Mesenchymal stem cell (in vitro differentiated cells and primary cell): ENCODE measurements at regions not wholly inside any gene's neighbourhood (a gene's known extent, or its start where the extent isn't known, plus 50 kb on each side); places are given as distances from the start of the nearest gene placed in this dataset.

Experiments used
- DNase-seq: peaks from one replicate; pipeline ENCODE4 v3.0.0-alpha.2; 2013
- H2AFZ ChIP-seq: one replicate; pipeline ENCODE4 v1.6.1; 2013; ENCODE audit warnings: low read depth, mild to moderate bottlenecking, control low read depth, inconsistent platforms, low read length, moderate library complexity
- H2AK5ac ChIP-seq: 2 replicates; pipeline ENCODE4 v1.6.1; 2013; ENCODE audit warnings: low read length, moderate library complexity, mild to moderate bottlenecking, inconsistent platforms; ENCODE audit not compliant: severe bottlenecking
- H2BK120ac ChIP-seq: one replicate; pipeline ENCODE4 v1.6.1; 2013; ENCODE audit warnings: low read depth, mild to moderate bottlenecking, inconsistent platforms, low read length, moderate library complexity
- H2BK12ac ChIP-seq, 2 experiments: one replicate each; pipeline ENCODE4 v1.6.1; 2013; ENCODE audit warnings: inconsistent platforms in 2 of 2, low read length in 2 of 2, mild to moderate bottlenecking in 2 of 2, moderate library complexity in 2 of 2, control low read depth in 1 of 2
- H2BK15ac ChIP-seq: one replicate; pipeline ENCODE4 v1.6.1; 2013; ENCODE audit warnings: mild to moderate bottlenecking, low read depth, inconsistent platforms; ENCODE audit not compliant: poor library complexity, severe bottlenecking
- H2BK5ac ChIP-seq: 2 replicates; pipeline ENCODE4 v1.6.1; 2013; ENCODE audit warnings: low read depth, mild to moderate bottlenecking, low read length, control low read depth, inconsistent platforms; ENCODE audit not compliant: poor library complexity, severe bottlenecking
- H3K14ac ChIP-seq, 2 experiments: one replicate each; pipeline ENCODE4 v1.6.1; 2013; ENCODE audit warnings: inconsistent platforms in 2 of 2, low read length in 2 of 2, control low read depth in 1 of 2, mild to moderate bottlenecking in 1 of 2, moderate library complexity in 1 of 2
- H3K18ac ChIP-seq, 2 experiments: one replicate each; pipeline ENCODE4 v1.6.1; 2013; ENCODE audit warnings: inconsistent platforms in 2 of 2, low read length in 2 of 2, control low read depth in 1 of 2, low read depth in 1 of 2, mild to moderate bottlenecking in 1 of 2
- H3K23ac ChIP-seq, 2 experiments: one replicate each; pipeline ENCODE4 v1.6.1; 2013; ENCODE audit warnings: inconsistent platforms in 2 of 2, low read length in 2 of 2, mild to moderate bottlenecking in 2 of 2, moderate library complexity in 2 of 2, control low read depth in 1 of 2
- H3K27ac ChIP-seq: 2 replicates; pipeline ENCODE4 v1.5.1; 2013; ENCODE audit warnings: mild to moderate bottlenecking, moderate library complexity, low read length, control low read depth, inconsistent platforms; ENCODE audit not compliant: poor library complexity, severe bottlenecking
- H3K27me3 ChIP-seq, 2 experiments: 2 replicates each; pipeline versions ENCODE4 v1.6.1 to v1.7.0; 2013; ENCODE audit warnings: low read length in 2 of 2, mild to moderate bottlenecking in 2 of 2, moderate library complexity in 2 of 2, control low read depth in 1 of 2, inconsistent platforms in 1 of 2; ENCODE audit not compliant: control insufficient read depth in 1 of 2, insufficient read depth in 1 of 2
- H3K36me3 ChIP-seq, 2 experiments: 2 replicates each; pipeline versions ENCODE4 v1.6.1 to v1.7.0; 2013; ENCODE audit warnings: low read length in 2 of 2, control low read depth in 1 of 2, inconsistent platforms in 1 of 2, low read depth in 1 of 2, mild to moderate bottlenecking in 1 of 2; ENCODE audit not compliant: insufficient read depth in 2 of 2, control insufficient read depth in 1 of 2
- H3K4ac ChIP-seq, 2 experiments: one replicate each; pipeline ENCODE4 v1.6.1; 2013; ENCODE audit warnings: inconsistent platforms in 2 of 2, low read length in 2 of 2, mild to moderate bottlenecking in 2 of 2, moderate library complexity in 2 of 2, control low read depth in 1 of 2, low read depth in 1 of 2
- H3K4me1 ChIP-seq: 2 replicates; pipeline ENCODE4 v1.6.1; 2013; ENCODE audit warnings: low read depth, low read length, control low read depth; ENCODE audit not compliant: control insufficient read depth, insufficient read depth
- H3K4me2 ChIP-seq: 2 replicates; pipeline ENCODE4 v1.6.1; 2013; ENCODE audit warnings: low read length, mild to moderate bottlenecking, inconsistent platforms; ENCODE audit not compliant: poor library complexity, severe bottlenecking
- H3K4me3 ChIP-seq, 2 experiments: 2 replicates each; pipeline versions ENCODE4 v1.5.1 to v1.7.0; 2013; ENCODE audit warnings: low read length in 2 of 2, mild to moderate bottlenecking in 2 of 2, control low read depth in 1 of 2, low read depth in 1 of 2; ENCODE audit not compliant: insufficient read depth in 1 of 2
- H3K79me1 ChIP-seq: replicated peaks from 2 replicates; pipeline ENCODE4 v1.6.1; 2013; ENCODE audit warnings: mild to moderate bottlenecking, control low read depth, low read length, inconsistent platforms; ENCODE audit not compliant: poor library complexity, severe bottlenecking
- H3K9ac ChIP-seq: 2 replicates; pipeline ENCODE4 v1.7.0; 2013; ENCODE audit warnings: mild to moderate bottlenecking, low read length, moderate library complexity
- H3K9me3 ChIP-seq: 2 replicates; pipeline ENCODE4 v1.7.0; 2013; ENCODE audit warnings: mild to moderate bottlenecking, low read length; ENCODE audit not compliant: control insufficient read depth
- H4K8ac ChIP-seq: one replicate; pipeline ENCODE4 v1.6.1; 2013; ENCODE audit warnings: inconsistent platforms, mild to moderate bottlenecking, low read length, moderate library complexity
- H4K91ac ChIP-seq: one replicate; pipeline ENCODE4 v1.6.1; 2013; ENCODE audit warnings: mild to moderate bottlenecking, low read length, inconsistent platforms
- WGBS: methylation state at CpG from one replicate; pipeline ENCODE4 v1.1.7; 2013; ENCODE audit warnings: mixed read lengths; 5-methylcytosine and 5-hydroxymethylcytosine counted together

DNA sequence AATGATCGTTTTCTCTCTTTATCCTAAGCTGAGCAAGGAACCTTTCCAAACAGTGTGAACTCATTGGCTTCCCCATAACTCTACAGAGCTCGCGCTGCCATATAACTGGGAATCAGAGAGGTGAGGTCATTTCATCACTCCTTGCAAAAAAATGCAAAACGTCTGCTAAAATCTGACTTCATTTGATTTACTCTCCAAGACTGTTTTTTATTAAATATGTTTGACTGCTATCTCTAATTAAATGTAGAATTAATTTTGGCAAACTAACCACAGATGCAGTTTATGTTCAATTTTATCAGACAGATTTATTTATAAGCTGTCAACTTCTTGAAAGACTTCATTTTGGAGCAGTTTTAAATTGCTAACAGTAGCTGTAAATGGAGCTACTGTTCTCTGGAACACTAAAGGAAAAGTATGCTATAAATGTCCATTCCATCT is 131.6 kb upstream of the SOX5 start:
- Histone ChIP-seq H4K91ac (no peak overlapping the region), H3K23ac (no peak overlapping the region), H2BK5ac (no peak overlapping the region), H3K14ac (no peak overlapping the region), H4K8ac (no peak overlapping the region), H2AFZ (no peak overlapping the region), H3K4me1 (no peaks in the 10 kb centered on the region), H2AK5ac (no peak overlapping the region), H3K27ac (no peak overlapping the region), H3K4me2 (no peak overlapping the region), H3K18ac (no peak overlapping the region), H3K27me3 (no peaks in the 10 kb centered on the region), H3K36me3 (no peaks in the 10 kb centered on the region), H3K4me3 (no peak overlapping the region), H3K9ac (no peak overlapping the region), H3K9me3 (no peaks in the 10 kb centered on the region), H2BK120ac (no peak overlapping the region), H3K79me1 (no peaks in the 10 kb centered on the region), H3K4ac (no peak overlapping the region), H2BK15ac (no peak overlapping the region), H2BK12ac (no peak overlapping the region)
- DNase-seq = no peak
- WGBS = 89% methylated on average over 4 of the region's 4 CpGs

DNA sequence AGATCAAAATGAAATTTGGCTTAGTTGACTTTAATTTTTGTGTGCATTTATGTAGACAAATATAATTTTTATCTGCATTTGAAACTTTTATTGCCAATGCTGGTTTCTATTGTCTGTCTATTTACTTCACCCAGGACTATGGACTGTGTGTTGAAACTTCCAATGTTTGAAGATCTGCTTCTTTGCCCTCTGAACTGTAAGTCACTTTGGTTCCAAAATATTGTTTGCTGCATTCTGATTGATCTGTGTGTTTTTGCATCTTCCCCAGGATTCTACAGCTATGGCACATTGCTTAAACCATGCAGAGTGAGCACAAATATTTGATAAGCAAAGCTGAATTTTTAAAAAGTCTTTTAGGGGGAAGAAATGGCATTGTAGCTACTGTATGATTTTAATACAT is 131.0 kb upstream of the SOX5 start:
- H2BK5ac ChIP-seq = no peak overlapping the region
- H2BK12ac ChIP-seq = no peak overlapping the region
- H3K36me3 ChIP-seq = no peaks in the 10 kb centered on the region
- no peak overlapping the region for H3K23ac ChIP-seq
- no peak overlapping the region for H3K18ac ChIP-seq
- no peak overlapping the region for H3K4ac ChIP-seq
- no peak overlapping the region for H2BK15ac ChIP-seq
- H3K79me1 ChIP-seq = no peaks in the 10 kb centered on the region
- no peak overlapping the region for H3K27ac ChIP-seq
- no peaks in the 10 kb centered on the region for H3K9me3 ChIP-seq
- H2AFZ ChIP-seq = no peak overlapping the region
- H3K14ac ChIP-seq = no peak overlapping the region
- H3K4me2 ChIP-seq = no peak overlapping the region
- no peak overlapping the region for H2BK120ac ChIP-seq
- H2AK5ac ChIP-seq = no peak overlapping the region
- no peak overlapping the region for H3K9ac ChIP-seq
- no peak overlapping the region for H4K8ac ChIP-seq
- no peak overlapping the region for H4K91ac ChIP-seq
- H3K27me3 ChIP-seq = no peaks in the 10 kb centered on the region
- H3K4me3 ChIP-seq = no peak overlapping the region
- no peaks in the 10 kb centered on the region for H3K4me1 ChIP-seq
- no peak for DNase-seq

DNA sequence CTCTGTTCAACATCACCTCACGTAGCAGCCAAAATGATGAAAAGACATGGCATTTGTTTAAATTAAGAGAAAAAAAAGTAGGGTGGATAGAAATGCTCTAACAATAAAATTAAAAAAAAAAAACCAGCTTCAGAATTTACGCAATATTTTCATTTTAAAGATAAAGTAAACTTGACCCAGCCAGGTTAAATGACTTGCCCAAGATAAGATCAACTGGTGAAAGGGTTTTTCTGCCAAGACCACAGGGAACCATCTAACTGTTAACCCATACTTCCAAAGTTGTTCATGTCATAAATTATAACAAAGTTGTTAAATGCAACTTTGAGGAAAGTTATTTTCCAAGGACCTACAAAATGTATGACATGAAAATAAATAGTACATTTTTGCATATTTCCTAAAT is 129.6 kb upstream of the SOX5 start:
- no peak overlapping the region for H2BK5ac ChIP-seq
- H3K23ac ChIP-seq = no peak overlapping the region
- H3K27ac ChIP-seq = no peak overlapping the region
- no peak overlapping the region for H4K91ac ChIP-seq
- no peak overlapping the region for H3K18ac ChIP-seq
- H3K79me1 ChIP-seq = no peaks in the 10 kb centered on the region
- no peak overlapping the region for H2AFZ ChIP-seq
- no peak overlapping the region for H2AK5ac ChIP-seq
- H3K27me3 ChIP-seq = no peaks in the 10 kb centered on the region
- no peaks in the 10 kb centered on the region for H3K4me1 ChIP-seq
- H3K9ac ChIP-seq = no peak overlapping the region
- no peaks in the 10 kb centered on the region for H3K36me3 ChIP-seq
- no peak overlapping the region for H3K4me2 ChIP-seq
- no peak overlapping the region for H2BK15ac ChIP-seq
- H2BK12ac ChIP-seq = no peak overlapping the region
- no peak overlapping the region for H2BK120ac ChIP-seq
- no peak overlapping the region for H3K14ac ChIP-seq
- no peak overlapping the region for H3K4ac ChIP-seq
- no CpG with 5 or more reads among the region's 2 CpGs for WGBS
- no peak overlapping the region for H3K4me3 ChIP-seq
- no peak for DNase-seq
- H4K8ac ChIP-seq = no peak overlapping the region
- no peaks in the 10 kb centered on the region for H3K9me3 ChIP-seq

DNA sequence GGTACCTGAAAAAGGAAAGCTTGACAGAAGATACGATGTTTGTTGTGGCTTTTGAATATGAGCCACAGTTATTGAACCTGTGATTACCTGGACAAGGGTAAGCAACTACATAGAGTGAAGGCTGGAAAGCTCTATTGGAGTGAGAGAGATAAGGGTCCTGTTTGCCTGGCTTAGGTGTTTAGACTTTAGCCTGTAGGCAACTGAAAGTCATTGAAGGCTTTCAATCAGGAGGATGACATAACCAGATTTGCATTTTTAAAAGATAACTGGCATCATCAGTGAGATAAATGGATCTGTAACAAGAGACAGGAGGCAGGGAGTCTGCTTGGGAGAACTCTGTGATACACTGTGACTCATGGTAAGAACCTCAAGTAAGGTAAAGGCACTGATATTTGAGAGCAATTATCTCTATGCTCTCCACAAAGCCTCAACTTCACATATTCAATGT is 128.9 kb upstream of the SOX5 start:
- H3K9ac ChIP-seq = no peak overlapping the region
- no peak overlapping the region for H3K4ac ChIP-seq
- 94% methylated on average over 1 of the region's 1 CpG for WGBS

More for the DNA sequence above, 128.9 kb upstream of the SOX5 start:
- Histone ChIP-seq H2BK120ac (no peak overlapping the region), H2BK5ac (no peak overlapping the region), H4K8ac (no peak overlapping the region), H3K4me1 (no peaks in the 10 kb centered on the region), H3K14ac (no peak overlapping the region), H3K18ac (no peak overlapping the region), H2BK15ac (no peak overlapping the region), H2AFZ (no peak overlapping the region), H3K9me3 (no peaks in the 10 kb centered on the region), H3K27ac (no peak overlapping the region), H3K36me3 (no peaks in the 10 kb centered on the region), H2BK12ac (no peak overlapping the region), H3K79me1 (no peaks in the 10 kb centered on the region), H3K4me2 (no peak overlapping the region), H3K4me3 (no peak overlapping the region), H2AK5ac (no peak overlapping the region), H4K91ac (no peak overlapping the region), H3K23ac (no peak overlapping the region), H3K27me3 (no peaks in the 10 kb centered on the region)
- no peak for DNase-seq
